HT-29 (cell line): ENCODE measurements at regions not wholly inside any gene's neighbourhood (a gene's known extent, or its start where the extent isn't known, plus 50 kb on each side); places are given as distances from the start of the nearest gene placed in this dataset.
"Not testable (repeated sequence)": the region's sequence is repeated elsewhere in the genome, so short reads cannot be mapped to it uniquely, and the experiment has no call there.

ENCODE experiments used
- DNase-seq: peaks from one replicate; pipeline ENCODE4 v3.0.0-alpha.2; 2015; ENCODE audit warnings: low spot score

DNA sequence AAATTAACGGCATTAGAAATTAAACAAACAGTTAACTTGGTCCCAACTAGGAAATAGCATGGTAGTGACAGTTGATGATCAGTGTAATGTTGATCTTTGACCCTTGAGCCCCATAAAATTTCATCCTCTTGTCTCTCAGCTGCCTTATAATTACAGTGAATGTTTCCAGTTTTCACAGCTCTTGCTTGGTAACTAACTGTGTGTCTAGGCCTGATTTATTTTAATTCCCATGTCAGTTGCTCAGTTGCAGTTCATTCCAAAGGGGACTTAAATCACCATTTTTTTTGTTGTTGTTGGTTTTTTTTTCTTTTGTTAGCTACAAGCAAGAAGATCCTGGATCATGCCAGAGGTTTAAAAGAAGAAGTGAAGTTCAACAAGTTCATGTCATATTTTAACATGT is 1883.7 kb upstream of the FLRT2 start:
- DNase-seq, result no peak

DNA sequence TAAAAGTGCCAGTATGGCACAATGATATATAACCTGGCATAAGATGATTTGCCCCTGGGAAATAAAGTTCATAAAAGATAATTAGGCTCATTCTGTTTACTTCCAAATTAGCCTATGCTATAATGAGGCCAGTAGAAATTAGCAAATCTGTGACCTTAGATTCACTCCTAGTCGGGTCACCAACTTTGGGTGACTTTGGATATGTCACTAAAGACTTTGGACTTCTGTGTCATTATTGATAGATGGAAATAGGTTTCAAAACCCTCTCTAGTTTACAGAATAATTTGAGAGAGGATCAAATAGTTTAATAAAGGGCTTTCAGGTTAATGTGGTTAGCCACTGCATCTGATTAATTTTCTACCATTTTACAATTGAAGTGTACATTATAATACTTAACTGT is 1869.3 kb upstream of the FLRT2 start:
- DNase-seq, result no peak

DNA sequence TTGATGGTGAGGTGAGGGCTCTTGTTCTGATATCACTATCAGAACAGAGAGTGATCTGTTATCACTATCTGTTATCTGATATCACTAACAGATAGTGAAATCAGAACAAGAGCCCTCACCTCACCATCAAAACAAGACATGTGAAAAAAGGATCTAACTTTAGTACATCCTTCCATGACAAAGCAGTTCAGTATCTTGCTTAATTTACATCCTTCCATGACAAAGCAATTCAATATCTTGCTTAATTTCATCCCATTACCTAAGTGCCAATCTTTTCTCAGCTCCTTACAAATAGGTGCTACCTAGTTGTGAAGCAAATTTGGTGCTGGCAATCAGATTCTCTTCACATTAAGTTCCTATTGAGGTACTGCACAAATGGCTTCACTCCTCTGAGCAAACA is 1865.6 kb upstream of the FLRT2 start:
- no peak for DNase-seq

DNA sequence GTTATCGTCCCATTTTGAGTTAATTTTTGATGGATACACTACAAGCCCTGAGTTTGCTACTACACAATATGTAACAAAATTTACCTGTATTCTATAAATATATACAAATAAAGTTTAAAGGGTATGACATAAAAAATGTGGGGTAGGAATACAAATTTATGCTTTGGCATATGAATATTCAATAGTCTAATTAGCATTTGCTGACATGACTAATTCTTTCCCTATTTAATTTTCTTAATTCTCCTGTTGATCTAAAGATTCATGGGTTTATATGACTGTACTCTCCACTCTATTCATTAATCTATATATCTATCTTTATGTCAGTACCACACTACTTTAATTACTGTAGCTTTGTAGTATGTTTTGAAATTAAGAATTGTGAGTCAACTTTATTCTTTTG is 1840.7 kb upstream of the FLRT2 start:
- no peak for DNase-seq

DNA sequence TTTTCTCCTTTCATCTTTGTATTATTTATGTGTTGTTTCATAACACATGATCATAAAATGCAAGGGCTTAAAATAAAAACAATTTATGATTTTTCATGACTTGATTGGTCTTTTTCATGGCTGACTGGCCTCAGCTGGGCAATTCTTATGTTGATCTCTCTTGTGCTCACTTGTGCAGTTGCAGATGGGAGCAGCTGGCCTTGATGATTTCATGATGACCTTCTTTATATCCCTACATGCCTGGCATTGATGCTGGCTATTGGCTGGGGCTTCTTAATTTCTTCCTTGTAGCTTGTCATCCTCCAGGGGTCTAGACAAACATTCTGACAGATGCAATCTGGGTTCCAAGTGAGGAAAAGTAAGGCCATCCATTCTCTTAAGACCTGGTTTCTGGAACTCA is 1832.8 kb upstream of the FLRT2 start:
- no peak for DNase-seq

DNA sequence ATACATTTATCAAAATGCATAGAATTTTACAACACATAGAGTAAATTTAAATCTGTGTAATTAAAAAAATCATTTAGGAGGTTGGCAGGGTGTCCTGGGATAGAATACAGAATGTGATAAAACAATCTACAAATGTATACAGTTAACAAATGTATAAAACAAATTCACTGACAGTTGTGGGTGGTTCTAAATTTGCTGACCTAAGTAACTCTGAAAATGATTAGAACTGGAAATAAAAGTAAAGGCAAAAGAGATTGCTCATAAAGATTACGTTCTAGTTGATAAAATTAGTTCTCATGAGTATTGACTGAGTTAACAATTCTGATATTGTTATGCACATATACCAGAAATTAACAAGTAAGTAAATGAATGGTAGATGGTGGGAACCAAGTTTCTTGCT is 1827.3 kb upstream of the FLRT2 start:
- DNase-seq, result no peak

DNA sequence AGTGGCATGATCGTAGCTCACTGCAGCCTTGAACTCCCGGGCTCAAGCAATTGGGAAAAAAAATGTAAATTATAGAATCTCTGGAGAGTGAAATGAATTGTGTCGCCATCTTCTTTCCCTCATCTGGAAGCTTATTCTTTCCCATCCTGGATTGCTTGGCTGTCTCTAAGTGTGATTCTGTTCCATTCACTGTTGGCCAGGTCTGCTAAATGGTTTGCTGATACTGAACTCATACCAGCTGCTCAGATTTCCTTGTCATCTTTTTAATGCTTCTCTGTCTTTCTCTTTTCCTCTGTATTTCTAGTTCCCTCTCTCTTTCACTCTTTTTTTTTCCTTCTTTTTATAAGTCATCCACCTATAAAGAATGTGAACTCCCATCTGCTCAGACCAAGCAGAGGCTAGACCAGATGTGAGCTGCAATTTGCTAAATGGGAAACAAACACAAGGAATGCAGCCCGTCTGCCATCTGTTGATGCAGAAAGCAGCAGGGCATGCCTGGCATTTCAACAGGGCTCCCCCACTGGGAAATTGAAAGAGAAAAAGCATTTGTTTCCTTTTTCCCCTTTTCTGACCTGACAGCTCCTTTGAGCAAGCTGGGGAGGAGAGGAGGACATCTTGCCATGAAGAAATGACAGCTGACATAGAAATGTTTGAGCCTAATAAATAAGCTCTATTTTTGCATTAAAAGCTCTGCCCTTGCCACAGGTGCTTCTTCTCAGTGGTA is 1823.6 kb upstream of the FLRT2 start:
- no peak for DNase-seq

DNA sequence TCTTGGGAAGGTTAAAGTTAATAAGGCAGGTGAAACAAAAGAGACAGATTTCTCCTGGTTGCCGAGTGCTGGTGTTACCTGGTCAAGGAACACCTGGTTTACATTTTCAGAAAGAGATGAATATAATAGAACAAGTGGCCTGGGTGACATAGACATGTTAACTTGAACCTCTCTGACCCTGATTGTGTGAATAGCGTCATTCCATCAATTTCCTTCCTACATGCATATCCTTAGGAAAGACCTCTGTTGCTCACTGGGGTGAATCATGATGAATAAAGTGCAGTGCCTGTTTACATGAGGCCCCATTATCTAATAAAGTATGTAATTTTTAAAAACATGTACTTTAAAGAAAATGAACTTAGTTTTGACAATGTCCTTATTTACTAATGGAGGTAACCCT is 1822.9 kb upstream of the FLRT2 start:
- no peak for DNase-seq

DNA sequence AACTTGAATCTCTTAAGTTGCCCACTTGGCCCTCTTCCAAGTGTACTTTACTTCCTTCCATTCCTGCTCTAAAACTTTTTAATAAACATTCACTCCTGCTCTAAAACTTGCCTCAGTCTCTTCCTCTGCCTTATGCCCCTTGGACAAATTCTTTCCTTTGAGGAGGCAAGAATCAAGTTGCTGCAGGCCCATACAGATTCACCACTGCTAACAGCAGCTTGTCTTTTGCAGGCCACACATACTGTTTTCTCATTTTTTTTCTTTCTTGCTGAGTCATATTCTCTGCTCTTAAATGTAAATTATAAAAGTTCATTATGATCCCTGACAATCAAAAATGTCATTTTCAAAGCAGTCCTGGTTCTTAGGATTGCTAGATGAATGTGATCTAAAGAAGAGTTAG is 1820.8 kb upstream of the FLRT2 start:
- DNase-seq, result no peak

DNA sequence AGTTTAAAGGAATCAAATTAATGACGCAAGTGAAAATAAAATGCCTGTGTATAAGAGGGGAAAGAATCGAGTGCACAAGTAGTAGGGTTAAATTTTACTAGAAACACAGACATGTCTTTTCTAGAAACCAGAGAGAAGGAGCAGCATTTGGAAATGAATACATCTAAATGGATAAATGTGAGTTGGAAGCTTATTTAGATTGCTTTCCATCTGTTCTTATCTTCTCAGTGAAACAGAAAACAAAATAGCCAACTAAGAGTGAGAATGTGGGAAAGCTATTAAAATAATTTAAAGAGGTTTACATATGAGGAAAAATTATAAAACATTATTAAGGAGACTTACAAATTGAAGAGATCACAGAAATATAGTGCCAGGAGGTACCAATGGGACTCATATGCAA is 1818.9 kb upstream of the FLRT2 start:
- no peak for DNase-seq

DNA sequence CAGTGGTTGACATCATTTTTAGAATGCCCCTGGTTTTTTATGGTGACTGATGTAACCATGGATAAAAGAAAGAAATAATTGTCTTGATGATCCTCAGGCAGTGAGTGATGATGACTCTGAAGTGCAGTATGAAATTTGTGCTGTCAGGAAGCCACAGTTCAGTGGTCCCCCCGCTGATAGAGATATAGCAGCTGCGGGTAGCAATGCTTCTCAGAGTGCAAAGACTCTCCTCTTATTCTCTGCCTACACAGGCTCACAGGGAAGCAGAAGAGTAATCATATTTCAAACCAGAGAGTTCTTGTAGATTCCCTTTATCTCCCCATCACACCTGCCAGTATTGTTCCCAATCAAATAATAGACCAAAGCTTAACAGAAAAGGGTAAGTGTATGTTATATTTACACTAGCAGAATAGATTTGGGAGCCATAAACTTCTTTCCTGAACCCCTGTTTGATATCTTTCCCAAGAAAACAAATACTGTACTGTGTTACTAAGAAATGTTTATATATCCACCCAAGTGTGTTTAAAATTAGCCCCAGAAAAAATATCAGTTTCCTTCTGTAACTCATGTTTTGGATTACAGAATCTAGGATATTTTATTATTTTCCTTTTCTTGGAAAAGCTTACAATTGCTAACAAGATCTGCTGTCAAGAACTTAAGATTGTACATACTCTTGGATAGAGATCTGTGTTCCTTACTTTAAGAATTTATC is 1817.4 kb upstream of the FLRT2 start:
- no peak for DNase-seq

DNA sequence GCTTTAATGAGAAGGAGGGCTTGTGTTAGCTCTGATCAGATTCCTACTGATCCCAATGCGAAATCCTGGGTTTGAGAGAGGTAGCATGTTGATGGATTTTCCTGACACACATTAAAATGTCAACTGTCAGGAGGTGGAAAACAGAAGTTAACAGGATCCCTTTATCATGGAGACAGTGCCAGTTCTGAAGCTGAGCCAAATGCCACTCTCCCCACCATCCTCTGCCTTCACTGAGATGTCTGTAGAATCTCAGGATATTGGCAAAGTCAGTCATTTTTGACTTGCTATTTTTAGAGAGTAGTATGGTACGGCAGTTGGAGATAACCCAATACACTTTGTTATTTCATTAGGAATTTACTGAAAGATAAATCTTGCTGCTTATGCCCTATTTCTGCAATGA is 1816.2 kb upstream of the FLRT2 start:
- DNase-seq, result no peak

DNA sequence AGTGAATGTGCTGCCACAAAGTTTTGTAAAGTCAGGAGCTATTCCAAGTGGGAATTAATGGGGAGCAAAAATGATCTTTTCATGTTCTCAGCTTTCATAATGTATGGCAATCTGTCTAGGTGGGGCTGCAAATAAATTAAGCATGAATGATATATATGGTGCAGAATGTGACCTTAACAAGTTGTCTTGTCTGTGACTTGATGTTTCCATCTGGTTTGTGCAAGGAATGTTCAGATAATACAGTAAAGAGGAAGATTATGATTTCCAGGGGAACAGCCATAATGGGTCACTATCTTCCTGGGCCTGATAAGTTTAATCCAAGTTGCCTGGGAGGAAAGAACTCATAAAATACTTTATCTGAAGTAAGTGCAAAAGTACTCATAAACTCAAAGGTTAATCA is 1815.8 kb upstream of the FLRT2 start:
- no peak for DNase-seq

DNA sequence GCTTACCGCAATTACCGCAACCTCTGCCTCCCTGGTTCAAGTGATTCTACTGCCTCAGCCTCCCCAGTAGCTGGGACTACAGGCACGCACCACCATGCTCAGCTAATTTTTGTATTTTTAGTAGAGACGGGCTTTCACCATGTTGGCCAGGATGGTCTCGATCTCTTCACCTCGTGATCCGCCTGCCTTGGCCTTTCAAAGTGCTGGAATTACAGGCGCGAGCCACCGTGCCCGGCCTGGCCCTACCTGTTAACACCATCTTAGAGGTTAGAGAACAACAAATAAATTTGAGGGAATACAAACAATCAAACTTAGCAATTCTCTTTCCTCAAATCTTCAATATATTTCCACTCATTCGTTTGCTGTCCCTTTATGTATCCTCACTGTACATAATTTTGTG is 1810.5 kb upstream of the FLRT2 start:
- DNase-seq, result not testable (repeated sequence)

DNA sequence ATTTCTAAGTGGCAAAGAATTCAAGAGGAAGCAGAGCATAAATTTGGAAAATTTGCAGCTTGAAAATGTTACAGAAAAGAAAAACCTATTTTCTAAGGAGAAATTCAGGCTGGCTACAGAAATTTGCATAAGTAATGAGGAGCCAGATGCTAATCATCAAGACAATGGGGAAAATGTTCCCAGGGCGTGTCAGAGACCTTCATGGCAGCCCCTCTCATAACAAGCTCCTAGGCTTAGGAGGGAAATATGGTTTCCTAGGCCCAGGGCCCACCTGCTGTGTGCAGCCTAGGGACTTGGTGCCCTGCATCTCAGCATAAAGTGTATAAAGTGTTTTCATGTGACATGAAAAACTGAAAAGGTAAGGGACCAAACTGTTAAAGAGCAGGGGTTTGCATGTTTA is 1796.3 kb upstream of the FLRT2 start:
- no peak for DNase-seq

DNA sequence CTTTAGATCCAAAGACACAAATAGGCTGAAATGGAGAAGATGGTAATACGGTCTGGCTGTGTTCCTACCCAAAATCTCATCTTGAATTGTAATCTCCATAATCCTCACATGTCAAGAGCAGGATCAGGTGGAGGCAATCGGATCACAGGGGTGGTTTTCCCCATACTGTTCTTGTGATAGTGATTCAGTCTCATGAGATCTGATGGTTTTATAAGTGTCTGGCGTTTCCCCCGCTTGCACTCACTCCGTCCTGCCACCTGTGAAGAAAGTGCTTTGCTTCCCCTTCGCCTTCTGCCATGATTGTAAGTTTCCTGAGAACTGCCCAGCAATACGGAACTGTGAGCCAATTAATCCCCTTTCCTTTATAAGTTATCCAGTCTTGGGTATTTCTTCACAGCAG is 1795.5 kb upstream of the FLRT2 start:
- DNase-seq, result no peak

DNA sequence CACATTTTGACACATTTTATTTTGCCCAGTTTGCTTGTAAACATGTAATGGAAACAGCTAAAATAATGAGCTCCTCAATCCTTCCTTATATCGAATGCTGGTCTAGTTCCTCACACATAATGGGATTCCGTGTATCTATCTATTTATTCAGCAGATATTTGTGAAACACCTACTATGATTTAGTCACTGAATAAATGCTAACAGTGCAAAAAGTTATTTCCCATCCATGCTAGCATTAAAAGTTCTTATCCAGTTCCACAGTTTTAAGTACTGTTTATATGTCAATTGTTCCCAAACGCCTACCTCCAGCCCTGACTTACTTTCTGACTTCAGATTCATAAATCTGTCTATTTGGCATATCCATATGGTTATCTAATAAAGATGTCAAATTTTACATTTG is 1788.7 kb upstream of the FLRT2 start:
- no peak for DNase-seq

DNA sequence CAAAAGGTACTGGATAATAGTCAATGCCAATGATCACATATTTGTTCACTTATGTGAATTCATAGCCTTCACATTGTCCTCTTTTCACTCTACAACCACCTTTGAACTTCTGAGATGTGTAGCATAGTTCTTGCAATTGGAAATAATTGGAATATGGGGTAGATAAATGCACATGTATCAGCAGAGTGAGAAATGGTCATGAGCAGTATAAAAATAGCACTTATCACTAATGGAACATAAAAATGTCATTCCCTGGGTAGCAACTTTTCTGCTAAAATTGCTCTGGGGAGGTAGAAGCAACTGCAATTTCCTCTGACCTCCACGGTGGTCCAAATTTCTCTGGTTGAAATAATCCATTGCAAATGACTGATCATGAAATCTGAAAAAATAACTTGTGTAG is 1785.7 kb upstream of the FLRT2 start:
- no peak for DNase-seq

DNA sequence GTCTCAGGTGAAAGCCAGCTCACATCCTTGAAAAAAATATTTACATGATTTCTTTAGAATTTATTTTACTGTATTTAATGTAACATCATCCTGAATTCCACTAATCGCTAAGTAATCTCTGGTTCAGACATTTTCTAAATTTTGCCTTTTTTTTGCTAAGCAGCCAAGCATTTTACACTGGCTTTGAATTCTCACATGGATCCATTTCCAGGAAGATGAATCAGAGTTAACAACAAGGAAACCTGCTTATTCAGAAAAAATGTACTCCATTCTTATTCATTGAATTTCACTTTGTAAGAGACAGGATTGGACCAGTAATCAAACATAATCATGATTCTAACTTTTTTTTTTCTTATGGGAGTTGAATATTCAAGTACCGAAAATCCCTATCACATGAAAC is 1785.1 kb upstream of the FLRT2 start:
- DNase-seq, result no peak

DNA sequence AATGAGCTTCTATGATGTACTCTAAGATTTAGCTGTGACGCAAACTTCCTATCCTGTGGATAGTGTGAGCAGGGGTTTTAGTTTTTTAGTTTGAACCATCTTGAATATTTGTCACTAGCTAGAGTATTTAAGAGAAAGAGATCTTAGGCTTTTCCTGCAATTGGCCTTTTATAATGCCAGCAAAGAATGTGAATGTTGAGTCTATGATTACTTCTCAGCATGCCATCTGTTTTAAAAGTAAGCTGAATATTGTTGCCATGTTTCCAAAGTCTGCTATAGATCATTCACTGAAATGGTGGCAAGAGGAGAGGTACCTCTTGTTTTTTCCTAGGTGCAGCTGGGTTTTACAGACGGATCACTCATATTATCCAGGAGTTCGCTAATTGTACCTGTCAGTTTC is 1783.6 kb upstream of the FLRT2 start:
- DNase-seq, result no peak

DNA sequence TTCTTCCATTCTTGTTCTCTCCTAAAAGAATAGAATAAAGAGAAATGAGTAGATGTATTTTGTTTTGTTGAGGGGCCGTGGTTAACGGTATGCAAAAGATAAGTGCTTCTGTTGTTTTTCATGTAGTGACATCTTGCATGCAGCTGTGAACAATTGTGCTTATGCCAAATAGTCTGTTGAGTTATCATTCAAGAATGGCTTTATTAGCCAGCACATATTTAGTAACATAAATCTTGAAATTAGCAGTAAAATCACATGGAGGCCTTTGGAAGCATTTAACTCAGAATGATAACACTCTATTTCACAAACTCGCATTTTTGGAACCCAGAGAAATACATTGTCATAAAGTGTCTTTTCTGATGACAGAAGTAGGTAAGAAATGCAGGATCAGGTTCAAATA is 1772.0 kb upstream of the FLRT2 start:
- no peak for DNase-seq

DNA sequence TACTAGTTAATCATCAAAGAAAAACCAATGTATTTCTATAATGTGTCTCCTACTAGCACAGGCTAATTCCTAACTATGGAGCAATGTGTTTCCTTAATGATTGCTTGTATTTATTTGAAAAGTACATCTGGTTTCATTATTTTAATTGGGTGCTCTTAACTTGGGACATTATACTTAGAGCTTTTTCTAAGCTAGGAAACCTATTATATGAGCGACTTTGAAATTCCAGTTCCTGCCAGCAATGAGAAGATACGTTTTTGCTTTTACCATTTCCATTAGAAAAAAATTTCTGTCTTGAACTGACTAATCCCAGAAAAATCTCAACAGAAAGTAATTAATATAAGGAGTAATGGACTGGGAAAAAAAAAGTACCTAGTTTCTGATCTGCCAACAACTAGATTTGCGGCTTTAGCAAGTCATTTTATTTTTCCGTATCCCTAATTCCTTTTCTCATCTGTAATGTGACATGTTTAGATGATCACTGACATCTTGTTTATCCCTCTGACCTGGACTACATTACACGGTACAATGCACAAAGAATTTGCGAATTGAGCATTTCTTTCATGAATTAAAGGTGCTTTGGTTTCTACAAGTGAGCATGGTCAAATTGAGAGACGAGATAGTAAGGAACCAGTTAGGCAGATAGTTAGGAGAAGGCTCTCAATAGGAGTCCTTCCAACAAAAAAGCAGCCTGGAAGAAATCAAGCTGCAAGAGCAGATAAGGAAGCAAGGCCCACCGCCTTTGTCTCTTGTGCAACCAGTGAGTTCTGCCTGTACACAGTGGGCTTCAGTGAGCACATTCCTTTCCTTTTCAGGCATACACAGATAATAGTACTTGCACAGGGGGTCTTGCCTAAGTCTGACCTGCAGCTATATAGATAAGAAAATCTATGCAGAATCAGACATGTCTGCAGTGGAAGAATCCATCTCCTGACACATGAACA is 1765.0 kb upstream of the FLRT2 start:
- DNase-seq, result no peak

DNA sequence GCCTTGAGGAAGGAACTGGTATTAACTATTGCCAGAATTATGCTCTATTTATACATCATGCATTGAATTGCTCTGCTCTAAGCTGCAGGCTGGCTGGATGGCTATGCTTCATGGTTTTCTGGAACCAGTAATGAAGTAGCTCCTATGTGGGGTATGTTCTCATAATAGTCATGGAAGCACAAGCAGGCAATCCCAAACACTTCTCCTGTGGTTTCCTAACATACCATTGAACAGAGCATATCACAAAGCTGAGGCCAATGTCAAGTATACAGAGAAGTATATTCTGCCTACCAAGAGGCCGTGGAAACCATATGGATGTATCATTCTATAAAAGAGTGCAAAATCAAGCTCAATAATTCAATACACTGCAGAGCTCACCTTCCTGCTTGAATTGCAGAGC is 1752.4 kb upstream of the FLRT2 start:
- DNase-seq, result no peak
